GM04504 (cell line): ENCODE measurements at regions not wholly inside any gene's neighbourhood (a gene's known extent, or its start where the extent isn't known, plus 50 kb on each side); places are given as distances from the start of the nearest gene placed in this dataset.
"Not testable (repeated sequence)": the region's sequence is repeated elsewhere in the genome, so short reads cannot be mapped to it uniquely, and the experiment has no call there.

Experiments used
- DNase-seq: peaks from one replicate; pipeline ENCODE4 v3.0.0-alpha.2; 2012; ENCODE audit warnings: low read depth

- DNase-seq = no peak
Observed at GRCh38 chr10:63921908-63922467, 400.8 kb downstream of the REEP3 start.

GRCh38 chr10:63922468-63923284 lies 401.5 kb downstream of the REEP3 start:
- no peak for DNase-seq

- DNase-seq = no peak
Observed at GRCh38 chr10:63929831-63930467, 408.7 kb downstream of the REEP3 start.

GRCh38 chr10:63930584-63930983 lies 409.4 kb downstream of the REEP3 start:
- DNase-seq = no peak

GRCh38 chr10:63935705-63936104 lies 414.5 kb downstream of the REEP3 start:
- DNase-seq = no peak

GRCh38 chr10:63940277-63940922 lies 419.2 kb downstream of the REEP3 start:
- no peak for DNase-seq

- DNase-seq = no peak
Observed at GRCh38 chr10:63964406-63964805, 443.2 kb downstream of the REEP3 start.

- DNase-seq = no peak
Observed at GRCh38 chr10:63965846-63966245, 444.6 kb downstream of the REEP3 start.

- DNase-seq = no peak
Observed at GRCh38 chr10:63972949-63973827, 452.0 kb downstream of the REEP3 start.

- peak; percentile 4 for DNase-seq
Observed at GRCh38 chr10:63976538-63976937, 455.3 kb downstream of the REEP3 start.

- peak; percentile 5 for DNase-seq
Observed at GRCh38 chr10:63977329-63977923, 456.2 kb downstream of the REEP3 start.

- not testable (repeated sequence) for DNase-seq
Observed at GRCh38 chr10:63980870-63981269, 459.7 kb downstream of the REEP3 start.

GRCh38 chr10:63984061-63984460 lies 462.9 kb downstream of the REEP3 start:
- DNase-seq = not testable (repeated sequence)

GRCh38 chr10:63986536-63986935 lies 465.3 kb downstream of the REEP3 start:
- DNase-seq = no peak

GRCh38 chr10:63987212-63987611 lies 466.0 kb downstream of the REEP3 start:
- DNase-seq = no peak

- DNase-seq = no peak
Observed at GRCh38 chr10:63994371-63994770, 473.2 kb downstream of the REEP3 start.

- DNase-seq = no peak
Observed at GRCh38 chr10:64007157-64007556, 486.0 kb downstream of the REEP3 start.

GRCh38 chr10:64010711-64011110 lies 489.5 kb downstream of the REEP3 start:
- no peak for DNase-seq

GRCh38 chr10:64011912-64012714 lies 490.9 kb downstream of the REEP3 start:
- no peak for DNase-seq

GRCh38 chr10:64014281-64014680 lies 493.1 kb downstream of the REEP3 start:
- DNase-seq = no peak
